Tibial artery (tissue), 4 donors: ENCODE measurements at regions not wholly inside any gene's neighbourhood (a gene's known extent, or its start where the extent isn't known, plus 50 kb on each side); places are given as distances from the start of the nearest gene placed in this dataset.

ENCODE experiments used
- DNase-seq, 2 donors: peaks; one replicate each; pipeline ENCODE4 v3.0.0-alpha.2; 2019
- H3K27ac ChIP-seq, 2 donors: fragments of 200-600 bp; sonication (generic) in 1 of 2; 1 replicate in 1 of 2; 2 replicates in 1 of 2; pipeline ENCODE4 v1.5.1; 2018 to 2019; ENCODE audit warnings: mild to moderate bottlenecking in 1 of 2
- H3K27me3 ChIP-seq, 2 donors: fragments of 200-600 bp; sonication (generic) in 1 of 2; one replicate each; pipeline versions ENCODE4 v1.5.1 to v1.6.0; 2016 to 2019
- H3K36me3 ChIP-seq, 3 donors: fragments of 200-600 bp; sonication (generic) in 2 of 3; one replicate each; pipeline ENCODE4 v1.5.1; 2016 to 2019; ENCODE audit warnings: mild to moderate bottlenecking in 2 of 3
- H3K4me1 ChIP-seq, 4 donors: fragments of 200-600 bp; sonication (generic) in 2 of 4; 1 replicate in 3 of 4; 2 replicates in 1 of 4; pipeline ENCODE4 v1.5.1; 2016 to 2019
- H3K4me3 ChIP-seq, 2 donors: fragments of 200-600 bp; sonication (generic) in 1 of 2; 1 replicate in 1 of 2; 2 replicates in 1 of 2; pipeline ENCODE4 v1.5.1; 2018 to 2019; ENCODE audit warnings: mild to moderate bottlenecking in 2 of 2
- H3K9me3 ChIP-seq, 3 donors: fragments of 200-600 bp; sonication (generic) in 1 of 3; one replicate each; pipeline ENCODE4 v1.5.1; 2016 to 2019
- CTCF ChIP-seq, 2 experiments: fragments of 200-600 bp in 1 of 2; fragments of 450-650 bp in 1 of 2; IDR thresholded peaks; one replicate each; pipeline ENCODE4 v1.5.1; 2017 to 2019; ENCODE audit warnings: antibody characterized with exemption in 2 of 2, mild to moderate bottlenecking in 1 of 2, moderate library complexity in 1 of 2
- intact Hi-C: fragments of 100-400 bp; cut with DNase I; formaldehyde crosslinking; loops from one replicate; pipeline ENCODE4 v1.15.0; 2023; ENCODE audit warnings: low total_unique reads

- Histone ChIP-seq H3K9me3 (peaks cover 0 to 7% (median 5%) of the 10 kb centered on the region in 3 donors), H3K27me3 (no peaks in the 10 kb centered on the region), H3K4me3 (no peak overlapping the region), H3K4me1 (no peaks in the 10 kb centered on the region), H3K36me3 (no peaks in the 10 kb centered on the region), H3K27ac (no peak overlapping the region)
- TF ChIP-seq CTCF (IDR thresholded peaks at IDR 0.05), result no peak
- peak in 1 of 2 donors; percentile 48 for DNase-seq
- intact Hi-C loops, result no loop called here
Measured at GRCh38 chr10:44435196-44435595, 50.3 kb upstream of the CXCL12 start.

GRCh38 chr10:44436240-44436639 lies 51.3 kb upstream of the CXCL12 start:
- no peak overlapping the region for H3K4me3 ChIP-seq
- DNase-seq, result no peak
- no peaks in the 10 kb centered on the region for H3K27me3 ChIP-seq
- H3K9me3 ChIP-seq, result peaks cover 0 to 7% (median 5%) of the 10 kb centered on the region in 3 donors
- intact Hi-C loops, result no loop called here
- TF ChIP-seq CTCF (IDR thresholded peaks at IDR 0.05), result no peak
- H3K36me3 ChIP-seq, result no peaks in the 10 kb centered on the region
- H3K4me1 ChIP-seq, result no peaks in the 10 kb centered on the region
- no peak overlapping the region for H3K27ac ChIP-seq

- DNase-seq, result peak in 1 of 2 donors; percentile 55
- Histone ChIP-seq H3K27ac (no peak overlapping the region), H3K27me3 (no peaks in the 10 kb centered on the region), H3K9me3 (peaks cover 0 to 3% (median 0%) of the 10 kb centered on the region in 3 donors), H3K4me3 (no peak overlapping the region), H3K4me1 (no peaks in the 10 kb centered on the region), H3K36me3 (no peaks in the 10 kb centered on the region)
- no peak for TF ChIP-seq CTCF (IDR thresholded peaks at IDR 0.05)
- intact Hi-C loops, result no loop called here
Measured at GRCh38 chr10:44437840-44438511, 53.1 kb upstream of the CXCL12 start.

- no peak for TF ChIP-seq CTCF (IDR thresholded peaks at IDR 0.05)
- DNase-seq, result no peak
- peaks cover 0 to 4% (median 0%) of the 10 kb centered on the region in 3 donors for H3K9me3 ChIP-seq
- H3K27me3 ChIP-seq, result no peaks in the 10 kb centered on the region
- H3K4me1 ChIP-seq, result no peaks in the 10 kb centered on the region
- no peak overlapping the region for H3K27ac ChIP-seq
- H3K4me3 ChIP-seq, result no peak overlapping the region
- intact Hi-C loops, result no loop called here
- no peaks in the 10 kb centered on the region for H3K36me3 ChIP-seq
Measured at GRCh38 chr10:44439239-44439957, 54.5 kb upstream of the CXCL12 start.

GRCh38 chr10:44439958-44440244 lies 55.0 kb upstream of the CXCL12 start:
- Histone ChIP-seq H3K27me3 (no peaks in the 10 kb centered on the region), H3K4me3 (no peak overlapping the region), H3K4me1 (no peaks in the 10 kb centered on the region), H3K27ac (no peak overlapping the region), H3K36me3 (no peaks in the 10 kb centered on the region), H3K9me3 (peaks cover 0 to 7% (median 2%) of the 10 kb centered on the region in 3 donors)
- no peak for TF ChIP-seq CTCF (IDR thresholded peaks at IDR 0.05)
- intact Hi-C loops, result no loop called here
- DNase-seq, result no peak
